GM06990 (cell line): ENCODE measurements at regions not wholly inside any gene's neighbourhood (a gene's known extent, or its start where the extent isn't known, plus 50 kb on each side); places are given as distances from the start of the nearest gene placed in this dataset.

Experiments
- DNase-seq: peaks from one replicate; pipeline ENCODE4 v3.0.0-alpha.2; 2011; ENCODE audit not compliant: insufficient read length; ENCODE audit errors: extremely low read depth
- H3K27me3 ChIP-seq: replicated peaks from 2 replicates; pipeline ENCODE4 v1.6.0; 2011; ENCODE audit warnings: low read length; ENCODE audit not compliant: control insufficient read depth, insufficient read depth
- H3K36me3 ChIP-seq: 2 replicates; pipeline ENCODE4 v1.5.1; 2011; ENCODE audit warnings: low read length; ENCODE audit not compliant: control insufficient read depth, insufficient read depth
- H3K4me3 ChIP-seq: replicated peaks from 2 replicates; pipeline ENCODE4 v1.5.1; 2011; ENCODE audit warnings: low read depth, mild to moderate bottlenecking, control low read depth, low read length
- CTCF ChIP-seq: IDR thresholded peaks from 2 replicates; pipeline ENCODE4 v1.5.1; 2011; ENCODE audit warnings: low read length, control low read depth, mild to moderate bottlenecking, inconsistent platforms; ENCODE audit not compliant: insufficient read depth, poor library complexity, severe bottlenecking

DNA sequence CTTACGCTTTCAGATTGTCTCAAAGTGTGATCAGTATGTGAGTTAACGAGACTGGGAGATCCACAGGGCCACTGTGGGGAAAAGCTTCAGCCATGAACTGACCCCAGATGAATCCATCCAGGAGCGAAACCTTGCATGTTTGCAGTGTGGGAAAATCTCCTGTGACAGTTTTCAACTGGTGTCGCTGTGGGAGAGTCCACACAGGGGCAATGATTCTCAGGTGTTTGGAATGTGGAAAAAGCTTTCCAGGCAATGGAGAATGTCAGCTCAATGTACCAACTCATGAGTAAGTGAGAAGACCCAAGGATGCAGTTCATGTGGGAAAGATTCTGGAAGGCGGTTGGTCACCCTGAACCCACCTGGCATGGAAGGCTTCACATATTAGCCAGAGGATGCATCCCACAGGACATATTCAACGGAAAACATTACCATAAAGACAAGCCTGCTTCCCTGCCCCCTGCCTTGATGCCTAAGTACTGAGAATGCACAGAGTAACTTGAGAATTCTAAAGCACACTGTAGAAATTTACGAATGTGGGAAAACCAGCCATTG, 204.1 kb upstream of the BMPER start:
- no peak for DNase-seq
- no peak for TF ChIP-seq CTCF
- no peaks in the 10 kb centered on the region for H3K27me3 ChIP-seq
- H3K36me3 ChIP-seq, result no peaks in the 10 kb centered on the region
- no peak overlapping the region for H3K4me3 ChIP-seq

- Histone ChIP-seq H3K27me3 (no peaks in the 10 kb centered on the region), H3K4me3 (no peak overlapping the region), H3K36me3 (no peaks in the 10 kb centered on the region)
- TF ChIP-seq CTCF, result no peak
- DNase-seq, result no peak
Observed at GRCh38 chr7:33701927-33702326, 203.4 kb upstream of the BMPER start.

DNA sequence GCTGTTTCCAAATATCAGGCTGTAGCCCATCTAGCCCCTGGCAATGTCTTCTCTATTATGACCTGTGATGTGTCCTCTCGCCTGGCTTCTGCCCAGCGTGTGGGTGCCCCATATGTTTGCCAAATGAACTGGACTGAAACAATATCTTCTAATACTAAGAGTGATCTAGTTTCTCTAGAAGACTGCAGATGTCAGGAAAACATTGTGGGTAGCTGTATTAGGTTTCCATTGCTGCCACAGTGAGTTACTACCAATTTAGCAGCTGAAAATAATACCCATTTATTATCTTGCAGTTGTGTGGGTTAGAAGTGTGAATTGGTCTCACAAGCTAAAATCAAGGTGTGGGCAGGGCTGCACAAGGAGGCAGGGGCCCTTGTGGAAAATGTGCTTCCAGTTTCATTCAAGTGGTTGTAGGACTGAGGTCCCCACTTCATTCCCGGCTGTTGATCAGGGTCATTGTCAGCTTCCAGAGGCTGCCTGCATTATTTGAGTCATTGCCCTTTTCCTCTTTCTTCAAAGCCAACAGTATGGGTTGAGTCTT, 202.8 kb upstream of the BMPER start:
- no peak for TF ChIP-seq CTCF
- Histone ChIP-seq H3K27me3 (no peaks in the 10 kb centered on the region), H3K4me3 (no peak overlapping the region), H3K36me3 (no peaks in the 10 kb centered on the region)
- DNase-seq, result no peak

DNA sequence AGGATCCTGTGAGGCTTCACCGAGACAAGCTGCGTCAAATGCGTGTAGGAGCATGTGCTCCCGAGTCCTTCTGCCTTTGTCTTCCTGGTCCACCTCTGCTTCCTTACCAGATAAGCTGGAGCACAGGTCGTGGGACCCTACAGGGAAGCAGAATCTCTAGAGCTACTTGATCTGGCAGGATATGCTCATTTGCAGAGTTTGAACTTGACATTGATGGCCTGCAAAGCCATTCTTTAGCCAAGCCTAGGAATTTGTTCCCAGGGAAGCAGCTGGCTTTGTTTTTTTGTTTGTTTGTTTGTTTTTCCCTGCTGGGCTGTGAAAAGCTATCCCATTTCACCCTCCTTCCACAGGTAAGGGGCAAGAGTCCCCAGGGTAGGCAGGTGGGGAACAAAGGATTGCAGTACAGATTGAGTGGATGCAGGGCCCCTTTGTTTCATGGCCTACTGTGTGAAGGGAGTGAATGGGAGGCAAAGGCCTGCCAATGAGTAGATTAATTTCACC, 200.0 kb upstream of the BMPER start:
- H3K27me3 ChIP-seq, result no peaks in the 10 kb centered on the region
- H3K36me3 ChIP-seq, result no peaks in the 10 kb centered on the region
- no peak overlapping the region for H3K4me3 ChIP-seq
- DNase-seq, result no peak
- no peak for TF ChIP-seq CTCF

- no peak for TF ChIP-seq CTCF
- no peaks in the 10 kb centered on the region for H3K36me3 ChIP-seq
- H3K27me3 ChIP-seq, result no peaks in the 10 kb centered on the region
- no peak for DNase-seq
- no peak overlapping the region for H3K4me3 ChIP-seq
Observed at GRCh38 chr7:33706186-33706585, 199.2 kb upstream of the BMPER start.
